T-cell (primary cell): ENCODE measurements at regions not wholly inside any gene's neighbourhood (a gene's known extent, or its start where the extent isn't known, plus 50 kb on each side); places are given as distances from the start of the nearest gene placed in this dataset.

Experiments used
- ATAC-seq, 4 experiments: fragments of 200-7000 bp in 3 of 4; fragments of 150-1000 bp in 1 of 4; cut with Tn5 transposase; replicated peaks in 1 of 4; 1 replicate in 3 of 4; 2 replicates in 1 of 4; pipeline ENCODE4 v1.10.0; 2021; ENCODE audit warnings: moderate library complexity in 3 of 4, mild to moderate bottlenecking in 2 of 4, moderate number of reproducible peaks in 1 of 4
- CTCF ChIA-PET, 2 donors: fragments of 300-600 bp; sonication (Branson Sonifier 250); formaldehyde crosslinking; loops; one replicate each; lab custom pipeline; 2022; ENCODE audit warnings: antibody characterized with exemption in 2 of 2; lab: Charles Lee
- POLR2A ChIA-PET, 2 donors: fragments of 300-600 bp; sonication (Branson Sonifier 250); formaldehyde crosslinking; loops; one replicate each; lab custom pipeline; 2022; ENCODE audit warnings: antibody characterized with exemption in 2 of 2; lab: Charles Lee
- DNase-seq, 35 experiments: peaks; one replicate each; pipeline versions ENCODE4 v3.0.0 to v3.0.0-alpha.2; 2013 to 2023
- H3K27ac ChIP-seq: one replicate; pipeline ENCODE4 v1.5.1; 2013; ENCODE audit warnings: low read length
- H3K27me3 ChIP-seq, 2 experiments: replicated peaks in 1 of 2; 1 replicate in 1 of 2; 2 replicates in 1 of 2; pipeline versions ENCODE4 v1.6.1 to v1.7.0; 2013; ENCODE audit warnings: low read length in 1 of 2, mixed read lengths in 1 of 2; ENCODE audit not compliant: control insufficient read depth in 2 of 2, insufficient read depth in 2 of 2; ENCODE audit errors: extremely low read depth in 1 of 2
- H3K36me3 ChIP-seq, 2 donors: 1 replicate in 1 of 2; 2 replicates in 1 of 2; pipeline versions ENCODE4 v1.6.1 to v1.7.0; 2013; ENCODE audit warnings: low read length in 1 of 2; ENCODE audit not compliant: control insufficient read depth in 2 of 2, insufficient read depth in 1 of 2; ENCODE audit errors: extremely low read depth in 1 of 2
- H3K4me1 ChIP-seq, 2 experiments: 1 replicate in 1 of 2; 2 replicates in 1 of 2; pipeline versions ENCODE4 v1.6.1 to v1.7.0; 2013; ENCODE audit warnings: low read length in 2 of 2, mixed read lengths in 1 of 2; ENCODE audit not compliant: insufficient read depth in 2 of 2, control insufficient read depth in 1 of 2; ENCODE audit errors: extremely low read depth in 1 of 2
- H3K4me3 ChIP-seq, 2 donors: 1 replicate in 1 of 2; 2 replicates in 1 of 2; pipeline versions ENCODE4 v1.5.1 to v1.7.0; 2013; ENCODE audit warnings: mild to moderate bottlenecking in 2 of 2, low read length in 1 of 2, moderate library complexity in 1 of 2; ENCODE audit not compliant: control insufficient read depth in 1 of 2; ENCODE audit errors: extremely low read depth in 1 of 2
- H3K9me3 ChIP-seq: 2 replicates; pipeline ENCODE4 v1.7.0; 2013
- H3K27ac Mint-ChIP-seq, 2 donors: one replicate each; pipeline ENCODE4 v1.8.0; 2020 to 2021; ENCODE audit warnings: mild to moderate bottlenecking in 2 of 2, mixed read lengths in 2 of 2
- H3K27me3 Mint-ChIP-seq, 2 donors: one replicate each; pipeline ENCODE4 v1.8.0; 2021 to 2022; ENCODE audit warnings: mixed read lengths in 2 of 2
- H3K36me3 Mint-ChIP-seq: one replicate; pipeline ENCODE4 v1.8.0; 2021; ENCODE audit warnings: mixed read lengths
- H3K4me1 Mint-ChIP-seq, 3 donors: one replicate each; pipeline ENCODE4 v1.8.0; 2020 to 2022; ENCODE audit warnings: mixed read lengths in 3 of 3, mild to moderate bottlenecking in 1 of 3
- H3K4me3 Mint-ChIP-seq, 3 donors: one replicate each; pipeline ENCODE4 v1.8.0; 2020 to 2022; ENCODE audit warnings: mild to moderate bottlenecking in 3 of 3, mixed read lengths in 3 of 3, moderate library complexity in 3 of 3
- H3K9me3 Mint-ChIP-seq, 3 donors: one replicate each; pipeline ENCODE4 v1.8.0; 2020 to 2022; ENCODE audit warnings: mixed read lengths in 3 of 3
- WGBS: methylation state at CpG from one replicate; pipeline ENCODE4 v1.1.5; 2013; ENCODE audit warnings: missing lambda C conversion rate; ENCODE audit not compliant: insufficient coverage; 5-methylcytosine and 5-hydroxymethylcytosine counted together

- Mint-ChIP-seq H3K4me1 (no peaks in the 10 kb centered on the region), H3K27ac (no peak overlapping the region), H3K4me3 (no peak overlapping the region), H3K36me3 (no peaks in the 10 kb centered on the region), H3K27me3 (peaks cover 0 to 3% of the 10 kb centered on the region in 2 donors), H3K9me3 (peaks cover 6 to 15% (median 12%) of the 10 kb centered on the region in 3 donors)
- DNase-seq (no peak), ATAC-seq (no peak)
- WGBS, result no CpG with 5 or more reads among the region's 8 CpGs
- H3K27ac ChIP-seq, result no peak overlapping the region
- no peaks in the 10 kb centered on the region for H3K36me3 ChIP-seq
- H3K9me3 ChIP-seq, result no peaks in the 10 kb centered on the region
- CTCF ChIA-PET, result no interaction called here
- no peaks in the 10 kb centered on the region for H3K27me3 ChIP-seq
- no peak overlapping the region for H3K4me3 ChIP-seq
- H3K4me1 ChIP-seq, result no peaks in the 10 kb centered on the region
- POLR2A ChIA-PET, result no interaction called here
Observed at GRCh38 chr4:24131954-24132673, 242.3 kb upstream of the PPARGC1A start.

- ATAC-seq (no peak), DNase-seq (no peak)
- Mint-ChIP-seq H3K27ac (no peak overlapping the region), H3K4me3 (no peak overlapping the region), H3K36me3 (no peaks in the 10 kb centered on the region), H3K27me3 (peaks cover 0 to 3% of the 10 kb centered on the region in 2 donors), H3K4me1 (no peaks in the 10 kb centered on the region), H3K9me3 (peaks cover 6 to 15% (median 12%) of the 10 kb centered on the region in 3 donors)
- no peaks in the 10 kb centered on the region for H3K4me1 ChIP-seq
- ChIA-PET POLR2A (no interaction called here), CTCF (no interaction called here)
- no peaks in the 10 kb centered on the region for H3K36me3 ChIP-seq
- no peak overlapping the region for H3K4me3 ChIP-seq
- no peaks in the 10 kb centered on the region for H3K27me3 ChIP-seq
- no peaks in the 10 kb centered on the region for H3K9me3 ChIP-seq
- 24% methylated on average over 3 of the region's 3 CpGs for WGBS
- H3K27ac ChIP-seq, result no peak overlapping the region
Observed at GRCh38 chr4:24130637-24131036, 240.8 kb upstream of the PPARGC1A start.

- no peak for ATAC-seq
- Mint-ChIP-seq H3K4me1 (no peaks in the 10 kb centered on the region), H3K9me3 (peaks cover 10 to 18% (median 14%) of the 10 kb centered on the region in 3 donors), H3K4me3 (no peak overlapping the region), H3K36me3 (no peaks in the 10 kb centered on the region), H3K27me3 (peaks cover 0 to 3% of the 10 kb centered on the region in 2 donors), H3K27ac (no peak overlapping the region)
- Histone ChIP-seq H3K36me3 (no peaks in the 10 kb centered on the region), H3K4me1 (no peaks in the 10 kb centered on the region), H3K9me3 (no peaks in the 10 kb centered on the region), H3K27me3 (no peaks in the 10 kb centered on the region), H3K27ac (no peak overlapping the region), H3K4me3 (no peak overlapping the region)
- DNase-seq, result no peak
- POLR2A ChIA-PET, result no interaction called here
- no CpG with 5 or more reads among the region's 5 CpGs for WGBS
- CTCF ChIA-PET, result no interaction called here
Observed at GRCh38 chr4:24126776-24127175, 236.9 kb upstream of the PPARGC1A start.

- no peak for ATAC-seq
- no peaks in the 10 kb centered on the region for H3K27me3 Mint-ChIP-seq
- H3K9me3 ChIP-seq, result no peaks in the 10 kb centered on the region
- peaks cover 0 to 9% (median 5%) of the 10 kb centered on the region in 3 donors for H3K9me3 Mint-ChIP-seq
- H3K4me3 ChIP-seq, result no peak overlapping the region
- H3K36me3 ChIP-seq, result no peaks in the 10 kb centered on the region
- ChIA-PET CTCF (interaction anchor here in 1 of 2 donors (0.6 kb wide), 1 partner anchor 73 kb away, joined by 4 read pairs; no protein-coding TSS in a partner anchor), POLR2A (no interaction called here)
- WGBS, result 78% methylated on average over 9 of the region's 15 CpGs
- no peak overlapping the region for H3K27ac Mint-ChIP-seq
- no peak for DNase-seq
- no peaks in the 10 kb centered on the region for H3K27me3 ChIP-seq
- H3K4me1 ChIP-seq, result no peaks in the 10 kb centered on the region
- no peaks in the 10 kb centered on the region for H3K4me1 Mint-ChIP-seq
- no peak overlapping the region for H3K4me3 Mint-ChIP-seq
- no peak overlapping the region for H3K27ac ChIP-seq
- H3K36me3 Mint-ChIP-seq, result no peaks in the 10 kb centered on the region
Observed at GRCh38 chr4:24121395-24122175, 231.7 kb upstream of the PPARGC1A start.

- H3K27ac ChIP-seq, result no peak overlapping the region
- ChIA-PET CTCF (no interaction called here), POLR2A (no interaction called here)
- no peaks in the 10 kb centered on the region for H3K4me1 Mint-ChIP-seq
- no peaks in the 10 kb centered on the region for H3K27me3 ChIP-seq
- no peaks in the 10 kb centered on the region for H3K9me3 ChIP-seq
- H3K27ac Mint-ChIP-seq, result no peak overlapping the region
- H3K4me1 ChIP-seq, result no peaks in the 10 kb centered on the region
- H3K4me3 Mint-ChIP-seq, result no peak overlapping the region
- no peaks in the 10 kb centered on the region for H3K27me3 Mint-ChIP-seq
- no peak for DNase-seq
- no peak for ATAC-seq
- no peak overlapping the region for H3K4me3 ChIP-seq
- no peaks in the 10 kb centered on the region for H3K36me3 Mint-ChIP-seq
- 70% methylated on average over 6 of the region's 8 CpGs for WGBS
- H3K9me3 Mint-ChIP-seq, result peaks cover 0 to 12% (median 12%) of the 10 kb centered on the region in 3 donors
- no peaks in the 10 kb centered on the region for H3K36me3 ChIP-seq
Observed at GRCh38 chr4:24117975-24118374, 228.1 kb upstream of the PPARGC1A start.

- H3K9me3 ChIP-seq, result no peaks in the 10 kb centered on the region
- H3K27me3 ChIP-seq, result no peaks in the 10 kb centered on the region
- no peak for DNase-seq
- H3K9me3 Mint-ChIP-seq, result peaks cover 0 to 18% (median 11%) of the 10 kb centered on the region in 3 donors
- no peak overlapping the region for H3K27ac ChIP-seq
- H3K27me3 Mint-ChIP-seq, result no peaks in the 10 kb centered on the region
- WGBS, result 80% methylated on average over 1 of the region's 3 CpGs
- H3K4me3 ChIP-seq, result no peak overlapping the region
- ATAC-seq, result no peak
- H3K36me3 Mint-ChIP-seq, result no peaks in the 10 kb centered on the region
- no peaks in the 10 kb centered on the region for H3K4me1 ChIP-seq
- H3K4me3 Mint-ChIP-seq, result no peak overlapping the region
- H3K27ac Mint-ChIP-seq, result no peak overlapping the region
- ChIA-PET POLR2A (no interaction called here), CTCF (no interaction called here)
- H3K36me3 ChIP-seq, result no peaks in the 10 kb centered on the region
- no peaks in the 10 kb centered on the region for H3K4me1 Mint-ChIP-seq
Observed at GRCh38 chr4:24116107-24116506, 226.3 kb upstream of the PPARGC1A start.
